ENCODE measurements at regions not wholly inside any gene's neighbourhood (a gene's known extent, or its start where the extent isn't known, plus 50 kb on each side); places are given as distances from the start of the nearest gene placed in this dataset.

GRCh38 chr2:6234702-6235101 is 542.5 kb downstream of the SOX11 start:
- Histone ChIP-seq H3K23me2 (ENCODE audit: low read depth, low read length) (no peaks in the 10 kb centered on the region), H2AFZ (ENCODE audit: low read length) (no peak overlapping the region), H3K56ac (replicated peaks; ENCODE audit: insufficient read length, low read depth, low read length) (no peak overlapping the region), H3K4me1 (replicated peaks in 1 of 4; ENCODE audit: control insufficient read depth in 3 of 4, insufficient read depth in 4 of 4, low read length in 3 of 4) (no peaks in the 10 kb centered on the region), H3K9me3 (ENCODE audit: insufficient read depth in 2 of 2, low read depth in 1 of 2, low read length in 1 of 2) (peaks cover 0 to 4% of the 10 kb centered on the region in 2 experiments; a peak in 1 of 4 replicates), H3K79me2 (ENCODE audit: control insufficient read depth in 1 of 2, insufficient read depth in 2 of 2, low read length in 2 of 2) (no peaks in the 10 kb centered on the region), H3K14ac (ENCODE audit: insufficient read length) (no peak overlapping the region), H3K9ac (replicated peaks in 1 of 4; ENCODE audit: extremely low read depth in 1 of 4, low read depth in 3 of 4, low read length in 3 of 4) (no peak overlapping the region), H3K36me3 (ENCODE audit: control insufficient read depth in 2 of 4, insufficient read depth in 4 of 4, low read length in 3 of 4) (no peaks in the 10 kb centered on the region), H3K27me3 (replicated peaks in 1 of 4; ENCODE audit: control insufficient read depth in 3 of 4, extremely low read depth in 1 of 4, insufficient read depth in 3 of 4, low read length in 3 of 4) (no peaks in the 10 kb centered on the region), H2BK15ac (ENCODE audit: low read length) (no peak overlapping the region), H3K4me3 (ENCODE audit: extremely low read depth in 1 of 4, insufficient read depth in 2 of 4, low read depth in 3 of 4, low read length in 4 of 4) (no peak overlapping the region), H3K18ac (ENCODE audit: extremely low read depth, low read length) (no peak overlapping the region), H2BK12ac (ENCODE audit: low read depth, low read length) (no peak overlapping the region), H2AK5ac (ENCODE audit: low read depth, low read length) (no peak overlapping the region), H4K5ac (ENCODE audit: insufficient read length, low read depth, low read length) (no peak overlapping the region), H2BK20ac (ENCODE audit: low read length) (no peak overlapping the region), H3K4ac (replicated peaks; ENCODE audit: insufficient read length, low read depth, low read length) (no peak overlapping the region), H4K8ac (ENCODE audit: extremely low read depth, insufficient read depth, low read length) (no peak overlapping the region), H3K79me1 (ENCODE audit: low read depth, low read length) (no peaks in the 10 kb centered on the region), H2BK5ac (ENCODE audit: low read depth, low read length) (no peak overlapping the region), H3K23ac (ENCODE audit: insufficient read length) (no peak overlapping the region), H4K20me1 (replicated peaks in 1 of 2; ENCODE audit: control insufficient read depth in 1 of 2, insufficient read depth in 2 of 2, low read length in 2 of 2) (no peaks in the 10 kb centered on the region), H4K91ac (replicated peaks; ENCODE audit: insufficient read length, low read length) (no peak overlapping the region), H3K4me2 (ENCODE audit: insufficient read depth in 1 of 2, low read depth in 2 of 2, low read length in 2 of 2) (no peak overlapping the region), H3K27ac (ENCODE audit: low read depth, low read length) (no peak overlapping the region), H2BK120ac (replicated peaks; ENCODE audit: low read depth, low read length) (no peak overlapping the region)
- WGBS, 2 experiments (ENCODE audit: extremely low coverage in 1 of 2, insufficient coverage in 1 of 2, insufficient read length in 1 of 2, insufficient replicate concordance in 2 of 2, low coverage in 1 of 2, low lambda C conversion rate in 2 of 2, missing lambda C conversion rate in 1 of 2): 93% methylated on average over 3 of the region's 3 CpGs; no CpG with 5 or more reads in 1 of the 2 experiments
- no peak for DNase-seq (ENCODE audit: low read depth in 1 of 2, low spot score in 2 of 2)
- FAIRE-seq: no peak
- TF ChIP-seq ZNF274 (IDR thresholded peaks at IDR 0.05; ENCODE audit: borderline replicate concordance, extremely low read depth, low read length): no peak
- CTCF ChIA-PET (ENCODE audit: partially characterized antibody): no interaction called here
- POLR2A ChIA-PET (ENCODE audit: partially characterized antibody): no interaction called here

All from H1 (cell line).